H9 (cell line): ENCODE measurements at regions not wholly inside any gene's neighbourhood (a gene's known extent, or its start where the extent isn't known, plus 50 kb on each side); places are given as distances from the start of the nearest gene placed in this dataset.

Source experiments
- DNase-seq: peaks from one replicate; pipeline ENCODE4 v3.0.0-alpha.2; 2017
- H2AFZ ChIP-seq: one replicate; pipeline ENCODE4 v1.6.1; 2013; ENCODE audit warnings: mild to moderate bottlenecking, low read length, control low read depth, moderate library complexity
- H2AK5ac ChIP-seq: 2 replicates; pipeline ENCODE4 v1.6.1; 2013; ENCODE audit warnings: low read length, control low read depth, mixed read lengths; ENCODE audit not compliant: insufficient read length
- H2BK120ac ChIP-seq: one replicate; pipeline ENCODE4 v1.6.1; 2013; ENCODE audit warnings: low read depth, mild to moderate bottlenecking, low read length, control low read depth, inconsistent platforms; ENCODE audit not compliant: poor library complexity, severe bottlenecking
- H2BK12ac ChIP-seq: 2 replicates; pipeline ENCODE4 v1.6.1; 2013; ENCODE audit warnings: low read length, control low read depth, mixed read lengths, low read depth; ENCODE audit not compliant: insufficient read length
- H2BK15ac ChIP-seq: 2 replicates; pipeline ENCODE4 v1.6.1; 2013; ENCODE audit warnings: low read depth, low read length, control low read depth
- H2BK20ac ChIP-seq: one replicate; pipeline ENCODE4 v1.6.1; 2013; ENCODE audit warnings: low read depth, mild to moderate bottlenecking, low read length, control low read depth, inconsistent platforms; ENCODE audit not compliant: poor library complexity, severe bottlenecking
- H2BK5ac ChIP-seq: 2 replicates; pipeline ENCODE4 v1.6.1; 2013; ENCODE audit warnings: low read length, control low read depth, mixed read lengths; ENCODE audit not compliant: insufficient read length
- H3K14ac ChIP-seq: 2 replicates; pipeline ENCODE4 v1.6.1; 2013; ENCODE audit warnings: low read length, control low read depth; ENCODE audit not compliant: insufficient read depth
- H3K18ac ChIP-seq: 2 replicates; pipeline ENCODE4 v1.6.1; 2013; ENCODE audit warnings: low read depth, mild to moderate bottlenecking, mixed read lengths, low read length, control low read depth; ENCODE audit not compliant: insufficient read length
- H3K23ac ChIP-seq: 2 replicates; pipeline ENCODE4 v1.6.1; 2013; ENCODE audit warnings: low read length, control low read depth, mixed read lengths, low read depth; ENCODE audit not compliant: insufficient read length
- H3K23me2 ChIP-seq: 2 replicates; pipeline ENCODE4 v1.6.1; 2013; ENCODE audit warnings: low read depth, mild to moderate bottlenecking, mixed read lengths, low read length, control low read depth; ENCODE audit not compliant: insufficient read length, poor library complexity, severe bottlenecking
- H3K27ac ChIP-seq: 2 replicates; pipeline ENCODE4 v1.5.1; 2013; ENCODE audit warnings: low read length, control low read depth, mixed read lengths, low read depth; ENCODE audit not compliant: insufficient read length
- H3K27me3 ChIP-seq: 2 replicates; pipeline ENCODE4 v1.6.1; 2013; ENCODE audit warnings: low read length, control low read depth, inconsistent platforms; ENCODE audit not compliant: insufficient read depth
- H3K4ac ChIP-seq: 2 replicates; pipeline ENCODE4 v1.6.1; 2013; ENCODE audit warnings: low read depth, mild to moderate bottlenecking, control low read depth, inconsistent platforms, low read length, moderate library complexity
- H3K4me1 ChIP-seq: 2 replicates; pipeline ENCODE4 v1.6.1; 2013; ENCODE audit warnings: low read length, control low read depth, inconsistent platforms; ENCODE audit not compliant: insufficient read depth
- H3K4me2 ChIP-seq: 2 replicates; pipeline ENCODE4 v1.6.1; 2013; ENCODE audit warnings: low read length, control low read depth, mixed read lengths; ENCODE audit not compliant: insufficient read length, insufficient read depth
- H3K56ac ChIP-seq: 2 replicates; pipeline ENCODE4 v1.6.1; 2013; ENCODE audit warnings: low read depth, mild to moderate bottlenecking, mixed read lengths, low read length, control low read depth; ENCODE audit not compliant: insufficient read length
- H3K79me1 ChIP-seq: 2 replicates; pipeline ENCODE4 v1.6.1; 2013; ENCODE audit warnings: low read depth, mild to moderate bottlenecking, moderate library complexity, low read length, control low read depth, inconsistent platforms; ENCODE audit not compliant: insufficient read depth, poor library complexity, severe bottlenecking
- H3K79me2 ChIP-seq: 2 replicates; pipeline ENCODE4 v1.6.1; 2013; ENCODE audit warnings: low read length, control low read depth, inconsistent platforms; ENCODE audit not compliant: insufficient read depth
- H3K9ac ChIP-seq: 2 replicates; pipeline ENCODE4 v1.6.1; 2013; ENCODE audit warnings: low read length, control low read depth, mixed read lengths; ENCODE audit not compliant: insufficient read length; ENCODE audit errors: extremely low read depth
- H3K9me3 ChIP-seq: one replicate; pipeline ENCODE4 v1.6.1; 2013; ENCODE audit warnings: low read depth, low read length, inconsistent platforms; ENCODE audit not compliant: control insufficient read depth
- H3T11ph ChIP-seq: one replicate; pipeline ENCODE4 v1.6.1; 2013; ENCODE audit warnings: mild to moderate bottlenecking, low read length, control low read depth, inconsistent platforms
- H4K20me1 ChIP-seq: one replicate; pipeline ENCODE4 v1.6.1; 2013; ENCODE audit not compliant: control insufficient read depth, insufficient read length, insufficient read depth
- H4K5ac ChIP-seq: 2 replicates; pipeline ENCODE4 v1.6.1; 2013; ENCODE audit warnings: low read depth, mild to moderate bottlenecking, mixed read lengths, low read length, control low read depth; ENCODE audit not compliant: insufficient read length
- H4K8ac ChIP-seq: replicated peaks from 2 replicates; pipeline ENCODE4 v1.6.1; 2013; ENCODE audit warnings: low read length, control low read depth, mixed read lengths, low read depth; ENCODE audit not compliant: insufficient read length
- H4K91ac ChIP-seq: 2 replicates; pipeline ENCODE4 v1.6.1; 2013; ENCODE audit warnings: low read depth, mild to moderate bottlenecking, moderate library complexity, mixed read lengths, low read length, control low read depth; ENCODE audit not compliant: insufficient read length
- H3K27ac Mint-ChIP-seq, 3 experiments: 2 replicates in 2 of 3; 3 replicates in 1 of 3; pipeline ENCODE4 v1.8.0; 2020 to 2021; ENCODE audit warnings: mixed read lengths in 3 of 3, mild to moderate bottlenecking in 1 of 3, moderate library complexity in 1 of 3
- H3K27me3 Mint-ChIP-seq: 2 replicates; pipeline ENCODE4 v1.8.0; 2021; ENCODE audit warnings: low read depth, mild to moderate bottlenecking, moderate library complexity, mixed read lengths
- H3K36me3 Mint-ChIP-seq, 3 experiments: 2 replicates in 2 of 3; 3 replicates in 1 of 3; pipeline ENCODE4 v1.8.0; 2020 to 2021; ENCODE audit warnings: low read depth in 3 of 3, mixed read lengths in 3 of 3; ENCODE audit not compliant: insufficient read depth in 1 of 3
- H3K4me1 Mint-ChIP-seq, 2 experiments: 2 replicates each; pipeline ENCODE4 v1.8.0; 2020; ENCODE audit warnings: mixed read lengths in 2 of 2
- H3K4me3 Mint-ChIP-seq, 2 experiments: 2 replicates in 1 of 2; 3 replicates in 1 of 2; pipeline ENCODE4 v1.8.0; 2020 to 2021; ENCODE audit warnings: mild to moderate bottlenecking in 2 of 2, mixed read lengths in 2 of 2, moderate library complexity in 1 of 2
- H3K9me3 Mint-ChIP-seq, 2 experiments: 2 replicates in 1 of 2; 3 replicates in 1 of 2; pipeline ENCODE4 v1.8.0; 2020; ENCODE audit warnings: mild to moderate bottlenecking in 2 of 2, mixed read lengths in 2 of 2, moderate library complexity in 1 of 2
- WGBS: extraction: QIAGEN DNeasy Blood & Tissue Kit; methylation state at CpG from one replicate; pipeline ENCODE4 v1.1.7; 2013; ENCODE audit warnings: missing lambda C conversion rate, low lambda C conversion rate, mixed read lengths; ENCODE audit not compliant: insufficient read length; ENCODE audit errors: extremely low coverage; 5-methylcytosine and 5-hydroxymethylcytosine counted together
- TF ChIP-seq, protein P1 (sequence below): fragments of 200-600 bp; sonication (generic); conservative IDR thresholded peaks from 3 replicates; pipeline ENCODE4 v1.8.0; 2021; ENCODE audit warnings: antibody characterized with exemption, mild to moderate bottlenecking

GRCh38 chr3:88610820-88611219, 461.1 kb downstream of the C3orf38 start:
- Histone ChIP-seq H2AK5ac (no peak overlapping the region), H3T11ph (no peak overlapping the region), H3K18ac (no peak overlapping the region), H4K8ac (no peak overlapping the region), H3K23me2 (no peaks in the 10 kb centered on the region), H3K9me3 (no peaks in the 10 kb centered on the region), H2BK5ac (no peak overlapping the region), H2BK120ac (no peak overlapping the region), H3K79me1 (no peaks in the 10 kb centered on the region), H3K27me3 (no peaks in the 10 kb centered on the region), H2BK12ac (no peak overlapping the region), H3K56ac (no peak overlapping the region), H4K20me1 (no peaks in the 10 kb centered on the region), H3K27ac (no peak overlapping the region), H3K23ac (no peak overlapping the region), H2BK15ac (no peak overlapping the region), H2AFZ (no peak overlapping the region), H2BK20ac (no peak overlapping the region), H3K4me1 (no peaks in the 10 kb centered on the region), H4K5ac (no peak overlapping the region), H3K9ac (no peak overlapping the region), H3K4ac (no peak overlapping the region), H4K91ac (no peak overlapping the region), H3K4me2 (no peak overlapping the region), H3K79me2 (no peaks in the 10 kb centered on the region), H3K14ac (no peak overlapping the region)
- no peak overlapping the region for H3K4me3 Mint-ChIP-seq
- no peaks in the 10 kb centered on the region for H3K27me3 Mint-ChIP-seq
- no CpG with 5 or more reads among the region's 5 CpGs for WGBS
- TF ChIP-seq, protein P1, sequence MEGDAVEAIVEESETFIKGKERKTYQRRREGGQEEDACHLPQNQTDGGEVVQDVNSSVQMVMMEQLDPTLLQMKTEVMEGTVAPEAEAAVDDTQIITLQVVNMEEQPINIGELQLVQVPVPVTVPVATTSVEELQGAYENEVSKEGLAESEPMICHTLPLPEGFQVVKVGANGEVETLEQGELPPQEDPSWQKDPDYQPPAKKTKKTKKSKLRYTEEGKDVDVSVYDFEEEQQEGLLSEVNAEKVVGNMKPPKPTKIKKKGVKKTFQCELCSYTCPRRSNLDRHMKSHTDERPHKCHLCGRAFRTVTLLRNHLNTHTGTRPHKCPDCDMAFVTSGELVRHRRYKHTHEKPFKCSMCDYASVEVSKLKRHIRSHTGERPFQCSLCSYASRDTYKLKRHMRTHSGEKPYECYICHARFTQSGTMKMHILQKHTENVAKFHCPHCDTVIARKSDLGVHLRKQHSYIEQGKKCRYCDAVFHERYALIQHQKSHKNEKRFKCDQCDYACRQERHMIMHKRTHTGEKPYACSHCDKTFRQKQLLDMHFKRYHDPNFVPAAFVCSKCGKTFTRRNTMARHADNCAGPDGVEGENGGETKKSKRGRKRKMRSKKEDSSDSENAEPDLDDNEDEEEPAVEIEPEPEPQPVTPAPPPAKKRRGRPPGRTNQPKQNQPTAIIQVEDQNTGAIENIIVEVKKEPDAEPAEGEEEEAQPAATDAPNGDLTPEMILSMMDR = no peak
- no peaks in the 10 kb centered on the region for H3K9me3 Mint-ChIP-seq
- no peaks in the 10 kb centered on the region for H3K36me3 Mint-ChIP-seq
- no peak for DNase-seq
- no peak overlapping the region for H3K27ac Mint-ChIP-seq
- H3K4me1 Mint-ChIP-seq = no peaks in the 10 kb centered on the region
